ENCODE measurements at regions not wholly inside any gene's neighbourhood (a gene's known extent, or its start where the extent isn't known, plus 50 kb on each side); places are given as distances from the start of the nearest gene placed in this dataset.

GRCh38 chr5:54738118-54738972, 220.8 kb downstream of the SNX18 start:
- Histone ChIP-seq H3K27ac (no peak overlapping the region), H3K4me3 (no peak overlapping the region), H3K36me3 (no peaks in the 10 kb centered on the region), H3K27me3 (no peaks in the 10 kb centered on the region), H3K9me3 (no peaks in the 10 kb centered on the region), H3K4me1 (peaks cover 0 to 9% (median 2%) of the 10 kb centered on the region in 4 donors)
- intact Hi-C loops (cut with DNase I; ENCODE audit: low total_unique reads) = no loop called here
- DNase-seq = peak; percentile 78 to 87
- no peak for TF ChIP-seq CTCF (IDR thresholded peaks at IDR 0.05)

GRCh38 chr5:54736003-54736797, 218.6 kb downstream of the SNX18 start:
- intact Hi-C loops (cut with DNase I; ENCODE audit: low total_unique reads) = no loop called here
- H3K27me3 ChIP-seq = no peaks in the 10 kb centered on the region
- no peaks in the 10 kb centered on the region for H3K4me1 ChIP-seq
- no peak overlapping the region for H3K4me3 ChIP-seq
- no peaks in the 10 kb centered on the region for H3K36me3 ChIP-seq
- no peaks in the 10 kb centered on the region for H3K9me3 ChIP-seq
- no peak for TF ChIP-seq CTCF (IDR thresholded peaks at IDR 0.05)
- no peak for DNase-seq
- no peak overlapping the region for H3K27ac ChIP-seq

GRCh38 chr5:54733101-54733500, 215.5 kb downstream of the SNX18 start:
- no peak overlapping the region for H3K27ac ChIP-seq
- no peak for TF ChIP-seq CTCF (IDR thresholded peaks at IDR 0.05)
- intact Hi-C loops (cut with DNase I; ENCODE audit: low total_unique reads) = no loop called here
- H3K36me3 ChIP-seq = no peaks in the 10 kb centered on the region
- H3K4me3 ChIP-seq = no peak overlapping the region
- no peaks in the 10 kb centered on the region for H3K9me3 ChIP-seq
- no peaks in the 10 kb centered on the region for H3K4me1 ChIP-seq
- no peak for DNase-seq
- no peaks in the 10 kb centered on the region for H3K27me3 ChIP-seq

GRCh38 chr5:54732108-54732507, 214.5 kb downstream of the SNX18 start:
- intact Hi-C loops (cut with DNase I; ENCODE audit: low total_unique reads) = no loop called here
- H3K4me1 ChIP-seq = no peaks in the 10 kb centered on the region
- no peak for DNase-seq
- no peaks in the 10 kb centered on the region for H3K36me3 ChIP-seq
- no peak overlapping the region for H3K4me3 ChIP-seq
- H3K27ac ChIP-seq = no peak overlapping the region
- no peak for TF ChIP-seq CTCF (IDR thresholded peaks at IDR 0.05)
- no peaks in the 10 kb centered on the region for H3K27me3 ChIP-seq
- H3K9me3 ChIP-seq = no peaks in the 10 kb centered on the region

GRCh38 chr5:54728588-54728915, 211.0 kb downstream of the SNX18 start:
- no peaks in the 10 kb centered on the region for H3K36me3 ChIP-seq
- H3K4me3 ChIP-seq = no peak overlapping the region
- intact Hi-C loops (cut with DNase I; ENCODE audit: low total_unique reads) = no loop called here
- no peaks in the 10 kb centered on the region for H3K9me3 ChIP-seq
- no peak overlapping the region for H3K27ac ChIP-seq
- no peak for TF ChIP-seq CTCF (IDR thresholded peaks at IDR 0.05)
- no peaks in the 10 kb centered on the region for H3K27me3 ChIP-seq
- H3K4me1 ChIP-seq = no peaks in the 10 kb centered on the region
- DNase-seq = no peak
